ENCODE measurements at regions not wholly inside any gene's neighbourhood (a gene's known extent, or its start where the extent isn't known, plus 50 kb on each side); places are given as distances from the start of the nearest gene placed in this dataset.

DNA sequence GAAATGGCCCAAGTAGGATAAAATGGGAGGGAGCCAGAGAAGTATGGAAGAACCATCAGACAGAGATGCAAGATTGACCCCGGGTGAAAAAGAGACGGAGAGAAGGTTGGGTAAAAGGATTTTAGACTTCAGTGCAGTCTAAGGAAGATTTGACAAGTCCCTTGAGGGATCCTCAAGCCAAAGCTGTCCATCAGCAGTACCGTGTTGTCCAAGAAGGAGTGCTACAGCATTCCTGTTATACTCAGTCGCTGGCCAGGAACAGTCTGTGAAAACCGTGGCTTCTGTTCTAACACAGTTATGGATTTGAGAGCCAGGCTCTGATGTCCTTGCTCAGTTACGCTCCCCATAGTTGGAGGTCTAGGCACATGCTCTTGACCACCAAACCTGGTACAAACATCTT lies 383.9 kb upstream of the DAB2 start:
- DNase-seq (ENCODE audit: low read depth): no peak

DNA sequence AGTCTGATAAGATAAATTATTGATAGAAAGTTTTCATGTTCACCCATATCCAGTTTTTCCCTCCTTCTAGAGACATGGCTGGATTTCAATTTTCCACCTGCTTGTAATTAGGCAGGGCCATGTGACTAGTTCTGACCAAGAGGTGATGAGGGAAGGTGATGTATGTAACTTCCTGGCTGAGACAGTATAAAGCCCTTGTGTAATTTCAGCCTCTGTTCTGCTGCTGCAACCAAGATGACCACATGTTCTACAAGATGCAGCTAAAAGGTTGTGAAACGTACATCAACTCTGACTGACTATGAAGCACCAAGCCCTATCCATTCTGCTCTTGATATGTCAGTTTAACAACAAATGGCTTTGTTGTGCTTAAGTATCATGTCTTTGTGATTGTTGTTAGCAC lies 376.5 kb upstream of the DAB2 start:
- DNase-seq (ENCODE audit: low read depth): no peak

DNA sequence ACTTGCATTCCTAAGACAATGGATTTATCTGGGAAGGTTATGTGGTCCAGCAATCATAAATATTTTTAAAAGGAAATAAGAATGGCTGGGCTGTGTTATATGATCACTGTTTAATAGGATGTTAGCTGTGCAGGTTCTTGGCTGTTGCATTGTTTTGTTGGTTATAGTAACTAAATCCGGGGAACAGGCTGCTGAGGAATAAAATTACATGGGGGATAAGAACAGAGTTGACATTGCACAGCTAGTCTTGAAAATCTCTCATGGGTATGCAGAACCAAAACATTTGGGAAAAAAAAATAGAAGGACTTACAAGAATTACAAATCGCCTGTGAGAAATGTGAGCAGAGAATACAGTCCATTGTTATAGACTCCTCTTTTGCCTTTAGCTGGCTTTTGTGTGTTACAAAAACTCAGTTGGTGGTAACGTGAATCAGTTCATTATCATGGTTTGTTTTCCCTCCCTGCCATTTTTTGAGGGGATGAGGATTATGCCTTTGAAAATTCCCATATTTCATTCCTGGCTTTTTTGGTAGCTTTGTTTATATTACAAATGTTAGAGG lies 375.3 kb upstream of the DAB2 start:
- DNase-seq (ENCODE audit: low read depth): no peak

DNA sequence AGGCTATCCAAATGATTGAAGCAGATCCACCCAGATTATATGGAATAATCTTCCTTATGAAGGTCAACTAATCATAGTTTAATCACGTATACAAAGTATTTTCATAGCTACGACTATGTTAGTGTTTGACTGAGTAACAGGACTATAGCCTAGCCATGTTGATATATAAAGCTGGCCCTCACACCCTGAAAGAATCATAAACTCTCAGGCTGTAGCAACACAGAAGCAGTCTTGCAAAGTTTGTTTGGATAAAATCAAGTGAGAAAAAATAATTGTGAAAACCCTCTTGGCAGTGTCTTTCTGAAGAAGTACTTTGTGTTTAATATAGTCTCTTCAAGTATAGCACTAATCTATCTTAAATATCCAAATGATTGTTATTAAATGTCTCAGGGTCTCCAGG lies 374.5 kb upstream of the DAB2 start:
- DNase-seq (ENCODE audit: low read depth): no peak

DNA sequence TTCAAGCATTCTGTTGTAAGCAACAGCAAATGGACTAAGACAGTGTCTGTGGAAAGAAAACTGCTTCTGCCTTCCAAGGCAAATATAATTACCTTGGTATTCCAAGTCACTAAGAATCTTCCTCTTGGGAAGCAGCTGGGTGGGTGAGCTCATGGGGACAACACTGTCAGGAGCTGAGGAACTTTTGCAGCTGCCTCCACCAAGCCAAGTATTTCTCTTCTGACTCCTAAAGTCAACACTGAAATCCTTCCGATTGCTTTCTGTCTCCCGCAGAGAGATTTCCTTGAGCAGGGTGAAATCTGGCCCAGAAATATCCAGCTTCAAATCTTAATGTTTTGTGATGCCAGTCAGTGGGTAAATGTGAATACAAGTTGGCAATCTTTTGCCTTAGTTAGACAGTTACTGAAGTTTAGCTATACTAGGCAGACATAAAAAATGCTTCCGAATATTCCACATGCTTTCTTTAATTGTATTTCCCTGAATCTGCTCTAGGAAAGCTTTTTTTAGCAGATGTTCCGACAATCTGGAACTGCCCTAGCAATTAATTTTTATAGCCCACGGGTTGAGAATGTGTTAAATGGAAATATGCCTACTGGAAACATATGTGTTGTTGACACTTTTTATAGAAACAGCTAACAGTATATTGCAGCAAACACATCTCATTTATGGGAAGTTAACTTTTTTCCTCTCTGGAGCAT lies 369.9 kb upstream of the DAB2 start:
- DNase-seq (ENCODE audit: low read depth): no peak

DNA sequence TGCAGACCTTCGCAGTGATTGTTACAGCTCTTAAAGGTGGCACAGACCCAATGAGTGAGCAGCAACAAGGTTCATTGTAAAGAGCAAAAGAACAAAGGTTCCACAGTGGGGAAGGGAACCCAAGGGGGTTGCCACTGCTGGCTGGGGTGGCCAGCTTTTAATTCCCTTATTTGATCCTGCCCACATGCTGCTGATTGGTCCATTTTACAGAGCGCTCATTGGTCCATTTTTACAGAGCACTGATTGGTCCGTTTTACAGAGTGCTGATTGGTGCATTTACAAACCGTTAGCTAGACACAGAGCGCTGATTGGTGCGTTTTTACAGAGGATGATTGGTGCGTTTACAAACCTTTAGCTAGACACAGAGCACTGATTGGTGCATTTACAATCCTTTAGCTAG lies 360.6 kb upstream of the DAB2 start:
- DNase-seq (ENCODE audit: low read depth): no peak

DNA sequence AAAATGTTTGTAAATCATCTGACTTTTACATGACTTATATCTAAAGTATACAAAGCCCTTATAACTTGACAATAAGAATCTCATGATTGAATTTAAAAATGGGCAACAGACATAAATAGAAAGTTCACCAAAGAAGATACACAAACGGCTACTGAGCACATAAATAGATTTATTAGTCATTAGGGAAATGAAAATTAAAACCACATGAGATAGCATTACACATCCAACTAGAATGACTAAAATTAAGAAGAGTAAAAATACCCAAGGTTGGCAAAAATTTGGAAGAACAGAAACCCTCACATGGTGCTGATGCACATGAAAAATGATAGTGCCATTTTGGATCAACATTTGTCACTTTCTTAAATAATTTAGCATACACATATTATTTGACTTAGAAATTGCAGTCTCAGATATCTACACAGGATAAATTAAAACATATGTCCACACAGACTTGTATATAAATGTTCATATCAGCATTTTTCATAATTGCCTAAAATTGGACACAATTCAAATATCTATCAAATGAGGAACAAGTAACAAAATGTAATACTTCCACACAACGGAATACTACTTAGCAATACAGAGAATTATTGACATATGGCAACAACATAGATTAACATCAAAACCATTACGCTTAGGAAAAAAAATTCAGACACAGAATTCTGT lies 359.1 kb upstream of the DAB2 start:
- DNase-seq (ENCODE audit: low read depth): no peak

DNA sequence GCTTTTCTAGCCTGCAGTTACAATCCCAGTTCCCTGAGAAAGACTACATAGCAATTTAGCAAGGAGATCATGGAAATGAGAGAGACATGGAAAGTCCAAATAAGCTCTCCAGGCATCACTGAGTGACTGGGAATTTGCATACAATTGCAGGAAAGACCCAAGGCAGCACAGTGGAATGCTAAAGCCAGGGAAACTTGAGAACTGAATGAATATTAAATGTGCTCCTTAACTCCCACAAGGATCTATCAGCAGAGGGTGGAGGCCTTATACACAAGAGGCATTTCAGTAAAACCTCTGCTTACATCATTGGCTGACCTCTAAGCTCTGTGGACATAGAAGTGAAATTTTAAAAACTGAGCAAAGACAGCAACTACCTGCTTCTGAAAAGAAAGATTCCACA lies 355.6 kb upstream of the DAB2 start:
- DNase-seq (ENCODE audit: low read depth): no peak

DNA sequence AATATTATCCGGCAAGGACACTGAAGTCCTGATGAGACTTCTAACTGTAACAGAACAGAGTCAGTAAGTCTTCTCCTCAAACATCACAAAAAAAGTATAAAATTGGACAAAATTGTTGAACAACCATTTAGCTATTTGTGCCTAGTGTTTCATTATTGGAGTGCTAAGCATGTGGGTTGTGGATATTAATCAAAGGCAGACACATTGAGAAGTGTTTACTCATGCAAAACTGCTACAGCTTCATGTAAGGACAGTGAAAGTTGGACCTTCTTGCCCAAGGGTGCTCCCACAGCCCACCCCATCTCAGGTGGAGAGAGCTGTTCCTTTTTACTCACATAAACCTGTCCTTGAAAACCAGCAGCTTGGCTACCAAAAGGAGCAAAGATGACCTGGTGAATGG lies 355.1 kb upstream of the DAB2 start:
- no peak for DNase-seq (ENCODE audit: low read depth)

DNA sequence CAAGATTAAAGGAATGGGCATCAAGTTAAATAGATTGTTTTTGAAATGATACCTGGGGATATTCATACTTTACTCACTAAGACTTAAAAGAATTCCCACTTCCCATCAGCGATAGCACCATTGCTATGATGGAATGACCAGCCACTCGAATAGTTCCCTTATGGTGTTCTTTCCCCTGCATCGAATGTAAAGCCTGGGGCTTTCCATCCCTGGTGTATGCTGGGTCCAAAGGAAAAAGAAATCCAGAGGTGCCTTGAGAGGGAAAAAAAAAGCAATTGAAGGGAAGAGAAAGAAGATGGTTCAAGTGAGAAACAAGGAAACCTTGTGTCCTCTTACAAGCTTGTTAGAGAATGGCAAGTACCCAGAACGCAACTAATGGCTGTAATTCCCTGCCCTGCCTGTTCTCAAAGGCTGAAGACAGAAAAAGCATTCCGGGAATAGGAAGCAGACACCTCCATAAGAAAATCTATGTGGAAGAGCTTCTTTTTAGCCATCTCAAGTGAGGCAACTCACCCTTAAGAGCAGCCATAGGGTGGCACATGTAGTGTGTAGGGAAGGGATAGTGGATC lies 351.1 kb upstream of the DAB2 start:
- no peak for DNase-seq (ENCODE audit: low read depth)

DNA sequence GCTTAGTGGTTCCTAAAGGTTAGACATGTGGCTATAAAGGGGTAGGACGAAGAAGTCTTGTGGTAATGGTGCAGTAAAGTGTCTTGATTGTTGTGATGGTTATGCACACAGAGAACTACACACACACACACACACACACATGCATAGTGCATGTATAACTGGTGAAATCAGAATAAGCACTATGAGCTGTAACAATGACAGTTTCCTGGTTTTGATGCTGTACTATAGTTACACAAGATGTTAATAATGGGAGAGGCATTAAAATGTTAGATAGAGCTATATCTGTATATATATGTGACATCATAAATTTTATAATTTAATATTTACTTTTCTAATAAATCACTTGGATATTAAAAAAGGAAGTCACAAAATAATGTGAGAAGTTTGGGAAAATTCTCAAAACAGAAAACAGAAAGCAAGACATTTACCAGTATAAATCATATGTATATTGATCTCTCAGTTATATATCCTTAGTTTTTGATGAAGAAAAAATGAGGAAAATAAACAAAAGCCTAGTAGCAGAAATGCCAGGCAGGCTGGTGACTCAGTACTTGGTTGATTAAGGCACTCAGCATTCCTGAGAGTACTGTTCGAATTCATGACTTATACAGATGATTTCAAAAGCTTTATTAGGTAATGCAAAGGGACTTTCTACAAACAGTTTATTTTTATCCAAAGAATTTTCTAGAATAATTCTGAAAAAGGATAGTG lies 350.5 kb upstream of the DAB2 start:
- DNase-seq (ENCODE audit: low read depth): no peak

DNA sequence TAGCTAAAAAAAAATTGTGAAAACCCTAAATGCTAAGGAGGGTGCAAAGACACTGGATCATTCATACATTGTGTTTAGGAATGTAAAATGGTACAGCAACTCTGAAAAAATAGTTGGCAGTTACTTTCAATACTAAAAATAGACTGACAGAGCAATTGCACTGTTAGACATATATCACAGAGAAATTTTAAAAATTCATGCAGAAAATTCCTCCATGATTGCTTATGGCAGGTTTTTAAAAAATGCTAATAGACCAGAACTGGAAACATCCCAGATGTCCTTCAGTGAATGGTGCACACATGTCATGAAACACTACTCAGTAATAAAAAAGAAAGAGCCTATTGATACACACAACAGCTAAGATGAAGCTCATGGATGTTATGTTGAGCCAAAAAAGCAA lies 349.8 kb upstream of the DAB2 start:
- no peak for DNase-seq (ENCODE audit: low read depth)

DNA sequence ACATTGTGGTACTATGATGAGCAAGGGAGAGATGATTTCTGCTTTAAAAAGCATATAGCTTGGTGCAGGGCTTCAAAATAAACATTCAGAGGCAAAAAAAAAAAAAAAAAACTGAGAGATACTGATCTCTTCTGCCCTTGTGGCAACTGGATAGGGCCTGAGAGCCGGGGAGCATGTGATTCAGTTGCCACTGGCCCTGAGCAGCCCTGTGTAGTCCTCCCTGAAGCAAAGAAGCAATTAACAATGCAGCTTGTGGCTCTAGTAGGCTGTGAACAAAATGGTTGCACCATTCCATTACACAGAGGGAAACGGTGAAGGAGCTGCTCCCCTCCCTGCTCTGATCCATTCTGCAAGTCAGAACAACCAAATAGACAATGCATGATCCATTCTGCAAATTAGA lies 347.5 kb upstream of the DAB2 start:
- no peak for DNase-seq (ENCODE audit: low read depth)

DNA sequence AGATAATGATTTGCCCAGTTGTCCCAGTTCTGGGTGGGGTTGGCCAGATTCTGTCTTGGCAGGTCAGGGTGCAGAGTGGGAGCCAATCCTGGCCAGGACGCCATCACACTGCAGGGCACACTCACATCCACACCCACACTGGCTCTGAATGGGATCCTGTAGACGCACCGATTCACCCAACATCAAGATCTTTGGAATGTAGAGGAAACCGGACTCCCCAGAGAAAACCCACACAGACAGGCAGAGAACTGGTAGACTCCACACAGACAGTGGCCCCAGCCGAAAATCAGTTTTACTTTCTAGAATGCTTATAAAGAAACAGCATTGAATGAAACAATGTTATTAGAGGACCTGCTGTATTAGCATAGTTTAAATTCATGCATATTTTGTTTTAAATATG lies 343.1 kb upstream of the DAB2 start:
- DNase-seq (ENCODE audit: low read depth): no peak

DNA sequence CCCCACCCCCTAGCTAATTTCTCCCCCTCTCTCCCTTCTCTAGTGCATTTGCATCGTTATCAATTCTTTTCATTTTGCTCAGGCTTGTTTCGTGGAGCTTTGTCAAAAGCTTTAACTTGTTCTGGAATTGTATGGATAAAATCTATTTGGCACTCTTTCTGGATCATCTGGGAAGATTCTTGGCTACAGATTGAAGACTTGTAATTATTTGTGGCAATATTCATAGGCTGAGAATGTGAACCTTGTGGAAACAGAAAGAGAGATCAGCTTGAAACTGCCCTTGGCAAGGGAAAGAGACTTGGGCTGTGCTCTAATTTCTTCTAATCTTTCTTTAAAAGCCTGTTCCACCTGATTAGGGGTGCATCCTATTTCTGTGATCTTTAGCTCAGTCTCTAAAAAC lies 340.6 kb upstream of the DAB2 start:
- no peak for DNase-seq (ENCODE audit: low read depth)

DNA sequence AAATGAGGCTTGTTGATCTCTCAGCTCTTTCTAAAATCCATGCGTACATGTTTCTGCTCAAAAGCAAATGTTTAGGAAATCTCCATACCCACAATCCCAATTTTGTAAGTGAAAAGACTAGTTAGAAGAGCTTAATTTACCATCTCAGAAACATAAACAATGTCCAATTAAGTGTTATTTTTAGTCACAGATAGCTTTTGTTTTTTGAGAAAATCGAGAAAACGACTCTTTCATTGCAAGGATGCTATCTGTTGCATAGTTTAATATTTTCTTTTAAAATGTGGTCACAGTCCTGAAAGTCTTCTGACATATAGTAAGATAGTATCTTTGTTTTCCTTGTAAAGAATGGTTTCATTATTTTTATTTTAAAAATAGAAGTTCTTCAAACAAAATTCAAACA lies 338.0 kb upstream of the DAB2 start:
- DNase-seq (ENCODE audit: low read depth): no peak

DNA sequence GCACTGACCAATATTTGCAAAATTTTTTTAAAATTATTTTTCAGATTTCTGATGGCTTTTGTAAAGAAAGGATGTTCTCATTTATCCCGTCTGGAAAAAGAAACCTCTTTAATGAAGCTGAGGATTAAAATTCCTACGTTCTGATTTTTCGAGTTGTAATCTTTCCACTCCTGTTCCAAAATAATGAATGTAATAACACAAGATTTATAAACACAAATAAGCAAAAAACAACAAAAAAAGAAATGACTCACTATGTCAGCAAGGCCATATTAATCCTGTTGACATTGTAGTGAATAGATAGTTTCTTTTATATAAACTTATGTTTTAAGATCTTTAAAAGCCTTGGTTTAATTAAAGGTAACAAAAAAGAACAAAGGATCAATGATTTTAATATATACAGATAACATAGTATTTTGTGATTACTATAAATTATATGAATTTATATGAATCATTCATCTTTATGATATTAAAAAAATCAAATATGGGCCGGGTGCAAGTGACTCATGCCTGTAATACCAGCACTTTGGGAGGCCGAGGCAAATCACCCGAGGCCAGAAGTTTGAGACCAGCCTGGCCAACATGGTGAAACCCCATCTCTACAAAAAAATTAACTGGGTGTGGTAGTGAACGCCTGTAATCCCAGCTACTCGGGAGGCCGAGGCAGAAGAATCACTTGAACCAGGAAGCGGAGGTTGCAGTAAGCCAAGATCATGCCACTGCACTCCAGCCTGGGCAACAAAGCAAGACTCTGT lies 336.6 kb upstream of the DAB2 start:
- DNase-seq (ENCODE audit: low read depth): no peak

DNA sequence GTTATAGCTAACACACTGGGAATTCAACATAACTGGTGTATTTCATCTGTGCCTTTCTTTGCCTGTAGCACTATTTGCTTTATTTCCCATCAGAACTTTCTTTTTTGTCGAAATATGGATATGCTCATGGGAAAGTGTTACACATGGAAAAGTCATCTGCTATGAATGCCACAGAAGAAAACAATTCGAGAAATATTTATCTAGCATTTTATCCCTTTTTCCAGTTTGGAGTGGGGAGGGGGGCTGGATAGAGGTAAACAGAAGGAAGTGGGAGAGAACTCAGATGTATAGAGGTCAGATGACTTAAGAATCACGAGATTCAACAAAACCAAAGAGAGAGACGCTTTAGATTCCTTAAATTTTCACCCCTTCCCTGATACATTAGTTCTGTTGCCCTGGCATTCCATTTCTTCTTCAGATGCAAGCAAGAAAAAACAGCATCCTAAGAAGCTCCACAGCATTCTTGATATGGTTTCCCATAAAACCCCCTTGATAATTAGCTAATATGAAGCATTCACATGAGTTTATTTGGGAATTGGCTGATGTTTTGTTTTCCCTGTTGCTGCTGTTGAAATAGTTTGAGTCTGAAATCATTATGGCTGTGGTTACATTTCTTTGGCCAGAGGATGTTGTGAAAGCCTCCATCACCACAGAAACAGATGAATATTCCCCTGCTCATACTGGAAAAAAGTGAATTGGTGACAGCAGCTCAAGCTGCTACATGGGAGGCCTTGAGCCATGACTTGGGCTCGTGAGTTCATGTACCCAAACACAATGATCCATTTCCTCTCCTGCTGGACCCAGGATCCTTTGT lies 335.8 kb upstream of the DAB2 start:
- DNase-seq (ENCODE audit: low read depth): no peak

DNA sequence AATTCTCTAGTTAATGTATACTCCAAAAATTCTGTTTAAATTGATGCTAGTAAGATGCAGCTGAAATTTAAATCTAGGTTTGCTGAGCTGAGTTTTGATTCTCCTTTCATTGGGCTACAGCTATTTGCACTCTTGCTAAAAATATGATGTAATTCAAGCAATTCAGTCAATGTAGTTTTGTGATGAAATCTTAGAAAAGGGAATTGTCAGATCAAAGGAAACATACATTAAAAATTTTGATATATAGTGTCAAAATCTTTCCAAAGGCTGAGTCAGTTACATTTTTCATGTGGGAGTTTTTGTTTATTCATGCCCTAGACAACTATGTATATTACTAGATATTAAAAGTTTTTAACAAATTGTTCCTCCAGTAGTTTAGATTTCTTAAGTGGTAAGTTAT lies 334.9 kb upstream of the DAB2 start:
- DNase-seq (ENCODE audit: low read depth): no peak

DNA sequence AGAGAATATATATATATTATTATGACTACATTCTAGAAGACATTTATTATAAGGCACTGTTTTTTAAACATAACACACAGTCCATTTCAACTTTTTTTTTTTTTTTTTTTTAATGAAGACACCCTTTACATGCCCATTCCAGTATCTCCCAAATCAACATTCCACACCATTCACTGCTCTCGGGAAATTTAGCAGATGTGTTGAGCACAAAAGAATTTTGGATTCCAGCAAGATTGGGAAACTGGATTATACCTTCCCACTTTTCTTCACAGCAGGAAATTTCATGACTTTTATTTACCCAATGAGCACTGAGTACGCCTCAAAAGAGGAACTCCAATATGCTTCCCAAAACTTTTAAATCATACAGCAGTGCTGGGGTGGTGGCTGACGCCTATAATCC lies 333.6 kb upstream of the DAB2 start:
- no peak for DNase-seq (ENCODE audit: low read depth)

DNA sequence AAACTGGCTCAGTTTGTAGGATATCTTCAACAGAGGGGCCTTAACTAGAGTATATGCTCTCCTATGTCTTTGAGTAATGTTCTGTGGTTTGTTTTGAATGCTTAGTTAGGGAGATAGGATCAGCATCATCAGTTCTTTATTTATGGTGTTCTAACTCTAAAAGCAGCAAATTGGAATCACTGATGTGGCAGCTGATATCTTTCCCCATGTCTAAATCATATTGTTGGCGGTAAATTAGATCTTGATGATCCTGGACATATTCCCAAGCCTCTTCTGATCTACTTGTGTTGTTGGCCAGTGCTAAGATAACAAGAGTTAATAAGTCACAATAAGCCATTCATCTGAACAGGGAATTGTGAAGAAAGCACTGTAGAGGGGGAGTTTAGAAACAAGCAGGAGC lies 332.4 kb upstream of the DAB2 start:
- no peak for DNase-seq (ENCODE audit: low read depth)

All from activated T-cell treated with anti-CD3 and anti-CD28 coated beads for 24 hours (primary cell).